HG02798 (cell line): ENCODE measurements at regions not wholly inside any gene's neighbourhood (a gene's known extent, or its start where the extent isn't known, plus 50 kb on each side); places are given as distances from the start of the nearest gene placed in this dataset.
A peak's percentile ranks its signal among the peaks of the same experiment; 100 is the strongest.

Source experiments
- ATAC-seq: cut with Tn5 transposase; IDR thresholded peaks from one replicate; pipeline ENCODE4 v1.9.1; 2021; ENCODE audit warnings: mild to moderate bottlenecking; ENCODE audit not compliant: unreplicated experiment, poor library complexity

DNA sequence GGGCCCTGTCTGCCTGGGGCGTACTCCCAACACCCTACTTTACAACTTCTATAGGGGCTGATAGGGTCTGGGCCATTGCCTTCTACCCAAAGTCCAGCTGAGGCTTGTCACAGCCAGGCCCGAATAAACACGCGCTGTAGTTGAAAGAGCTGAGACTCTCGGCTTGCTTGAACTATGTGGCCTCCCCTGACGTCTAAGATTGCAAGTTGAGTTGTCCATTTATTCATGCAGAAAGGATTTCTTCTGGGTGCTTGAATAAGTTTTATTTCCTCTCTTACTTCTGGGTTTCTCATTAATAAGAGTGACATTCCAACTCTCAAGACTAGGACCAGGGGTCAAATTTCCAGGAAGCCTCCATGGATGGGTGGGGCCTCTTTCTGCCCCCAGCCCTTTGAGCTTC is 74.4 kb upstream of the VRK1 start:
- ATAC-seq = no peak

DNA sequence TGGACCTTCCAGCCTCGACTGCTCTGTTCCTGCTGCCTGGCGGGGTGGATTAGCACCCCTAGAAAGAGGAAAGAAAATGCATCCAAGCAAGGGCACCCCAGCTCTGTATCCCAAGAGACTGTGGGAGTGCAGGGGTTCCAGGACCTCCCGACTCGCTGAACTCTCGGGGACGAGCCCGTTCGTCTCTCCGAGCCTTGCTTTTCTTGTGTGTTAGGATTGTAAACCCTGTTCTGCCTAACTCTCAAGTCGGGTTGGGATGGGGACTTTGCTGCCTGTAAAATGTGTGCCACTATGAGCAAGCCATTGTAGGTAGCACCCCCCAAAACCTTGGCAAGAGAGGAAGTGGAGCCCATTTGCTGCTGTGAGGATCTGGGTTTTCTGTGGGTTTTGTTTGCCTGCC is 73.2 kb upstream of the VRK1 start:
- no peak for ATAC-seq

DNA sequence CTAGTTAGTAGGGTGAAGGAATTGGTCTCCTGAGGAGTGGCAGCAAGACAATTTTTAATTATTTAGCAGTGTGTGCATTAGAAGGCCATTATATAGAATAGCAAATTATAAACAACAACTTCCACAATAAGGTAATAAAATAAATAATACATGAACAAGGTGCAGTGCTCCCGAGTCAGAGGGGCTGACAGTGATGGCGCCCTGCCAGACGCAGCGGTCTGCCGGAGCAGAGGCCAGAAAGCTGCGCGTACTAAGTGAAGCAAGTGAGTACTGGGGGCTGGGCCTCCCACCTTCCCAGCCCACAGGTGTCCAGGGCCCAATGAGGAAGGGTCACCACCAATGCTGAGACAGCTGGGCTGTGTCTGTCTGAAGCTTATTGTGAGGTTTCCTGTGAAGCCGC is 72.0 kb upstream of the VRK1 start:
- no peak for ATAC-seq

DNA sequence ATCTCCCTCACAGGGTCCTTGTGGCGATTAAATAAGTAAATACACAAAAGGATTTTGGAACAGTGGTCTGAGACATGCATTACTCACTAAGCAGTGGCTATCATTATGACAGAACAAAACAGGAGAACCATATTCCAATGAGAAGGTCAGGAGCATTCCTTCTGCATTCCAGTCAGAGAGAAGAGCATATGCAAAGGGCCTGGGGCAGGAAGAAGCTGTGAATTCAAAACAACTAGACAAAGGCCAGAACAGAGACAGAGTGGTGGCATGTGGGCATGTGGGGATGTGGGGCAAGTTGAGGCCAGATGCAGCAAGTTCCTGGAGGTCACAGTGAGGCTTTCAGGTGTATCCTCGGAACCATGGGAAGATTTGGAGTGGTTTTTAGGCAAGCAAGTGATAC is 70.1 kb upstream of the VRK1 start:
- no peak for ATAC-seq

GRCh38 chr14:96727491-96727890 is 69.7 kb upstream of the VRK1 start:
- no peak for ATAC-seq

GRCh38 chr14:96727980-96728717 is 69.0 kb upstream of the VRK1 start:
- ATAC-seq = no peak

DNA sequence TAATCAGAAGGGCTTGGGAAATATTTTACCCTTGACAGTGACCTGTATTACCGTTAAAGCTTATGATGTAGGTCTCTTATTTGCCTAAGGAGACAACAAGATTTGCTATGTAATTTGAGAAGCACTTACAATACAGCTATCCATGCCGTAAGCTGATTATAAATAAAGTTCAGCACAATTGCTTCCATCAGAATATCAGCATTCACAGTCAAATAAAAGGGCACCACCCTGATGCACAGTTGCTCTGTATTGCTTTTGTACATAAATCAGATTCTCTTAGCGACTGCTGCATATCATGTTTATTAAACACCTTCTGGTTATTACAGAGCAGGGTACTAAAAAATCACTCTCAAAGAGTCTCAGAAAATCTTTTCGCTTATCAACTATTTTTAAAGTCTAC is 67.3 kb upstream of the VRK1 start:
- ATAC-seq = no peak

DNA sequence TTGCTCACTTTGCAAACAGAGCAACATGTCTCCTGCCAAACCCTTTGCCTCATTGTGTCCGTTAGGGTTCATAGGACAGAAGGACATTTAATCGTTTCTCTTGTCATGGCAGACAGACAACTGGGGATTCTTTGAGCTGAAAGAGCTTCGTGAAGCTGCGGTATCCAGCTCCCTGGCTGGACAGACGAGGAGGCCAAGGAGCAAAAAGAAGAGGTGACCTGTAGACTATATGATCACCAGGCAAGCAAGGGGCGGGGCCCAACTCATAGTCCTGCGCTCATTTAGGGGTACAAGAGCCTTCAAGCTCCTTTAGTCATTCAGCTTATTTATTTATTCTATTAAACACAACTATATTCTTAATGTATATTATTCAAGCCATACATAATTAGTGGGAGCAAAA is 66.8 kb upstream of the VRK1 start:
- no peak for ATAC-seq

- no peak for ATAC-seq
Measured at GRCh38 chr14:96734076-96734622, 63.0 kb upstream of the VRK1 start.

DNA sequence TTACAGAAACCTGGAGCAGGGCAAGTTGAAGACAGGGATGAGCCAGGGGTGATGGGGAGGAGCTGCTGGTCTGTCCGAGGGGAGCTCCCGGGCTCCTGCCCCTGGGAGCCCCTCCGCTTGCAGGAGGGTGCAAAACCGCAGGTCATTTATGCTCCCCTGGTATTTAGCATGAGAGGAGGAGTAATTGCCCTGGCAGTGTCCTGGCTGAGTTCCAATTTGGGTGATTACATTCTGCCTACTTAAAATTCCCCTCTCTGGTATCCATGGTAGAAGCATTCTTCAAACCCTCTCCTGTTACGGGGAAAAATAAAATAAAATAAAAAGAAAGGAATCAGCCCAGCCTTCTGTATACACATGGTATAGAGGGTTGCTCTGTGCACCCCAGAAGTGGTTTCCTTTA is 61.7 kb upstream of the VRK1 start:
- no peak for ATAC-seq

DNA sequence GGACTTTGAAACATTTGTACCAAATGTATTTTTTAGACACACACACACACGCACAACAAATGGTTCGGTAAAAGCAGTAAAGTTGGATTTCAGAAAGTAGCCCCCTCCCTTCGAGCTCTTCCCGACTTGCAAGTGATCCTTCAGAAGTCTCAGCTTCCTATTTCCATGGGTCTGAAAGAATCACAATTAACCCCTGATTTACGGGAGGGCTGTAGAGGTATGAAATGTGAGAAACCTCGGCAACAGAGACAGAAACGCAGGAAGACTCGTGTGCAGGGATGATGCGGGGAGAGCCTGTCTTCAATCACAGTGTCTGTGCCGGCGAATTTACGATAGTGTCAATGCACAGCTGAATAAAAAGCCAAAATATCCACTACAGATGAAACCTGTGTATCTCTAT is 60.7 kb upstream of the VRK1 start:
- ATAC-seq = no peak

DNA sequence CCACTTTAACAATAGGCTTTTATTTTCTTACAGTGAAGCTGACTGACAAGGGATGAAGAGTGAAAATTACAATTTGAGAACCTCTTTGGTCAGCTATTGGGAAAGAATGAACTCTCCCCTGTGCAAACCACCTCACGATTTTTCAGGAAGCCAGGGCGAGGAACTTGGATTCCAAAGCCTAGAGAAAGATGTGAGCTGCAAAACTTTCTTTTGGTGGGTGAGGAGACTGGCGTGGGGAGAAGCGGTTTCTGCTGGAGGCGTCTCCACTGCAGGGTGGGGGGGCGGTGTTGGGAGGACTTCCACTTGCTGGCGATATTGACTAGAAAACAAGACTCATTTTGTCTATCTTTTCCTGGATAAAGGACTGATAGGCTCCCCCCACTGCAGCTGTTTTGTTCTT is 59.3 kb upstream of the VRK1 start:
- ATAC-seq = no peak

DNA sequence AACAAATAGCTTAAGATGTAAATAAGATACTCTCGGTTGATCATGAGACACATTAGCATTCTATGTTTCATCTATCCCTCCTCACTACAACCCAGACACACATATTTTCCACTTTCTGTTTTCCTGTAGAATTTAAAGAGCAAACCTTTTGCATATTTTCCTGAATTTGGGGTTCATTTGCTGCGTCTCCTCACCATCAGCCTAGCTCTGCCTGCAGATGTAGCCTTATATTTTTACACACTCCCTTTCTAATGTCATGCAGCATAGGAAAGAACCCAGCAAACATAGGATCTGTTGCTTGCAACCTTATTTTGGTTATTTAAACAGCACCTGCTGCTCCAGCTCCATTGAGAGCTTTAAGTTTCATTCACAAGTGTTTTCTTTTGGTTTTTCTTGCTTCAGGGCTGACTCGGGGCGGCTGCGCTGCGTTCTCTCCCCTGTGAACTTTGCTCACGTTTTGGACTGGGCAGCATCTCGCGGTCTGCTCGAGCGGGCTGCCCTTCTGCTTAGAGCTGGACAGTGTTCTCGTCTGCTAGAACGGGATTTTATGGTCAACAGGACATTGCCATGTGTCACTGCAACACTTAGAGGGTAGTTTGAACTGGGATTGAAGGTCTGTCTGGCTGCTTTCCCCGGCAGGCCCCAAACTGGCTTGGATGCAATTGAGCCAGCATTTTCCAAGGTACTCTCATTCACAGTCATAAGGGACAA is 57.8 kb upstream of the VRK1 start:
- no peak for ATAC-seq

DNA sequence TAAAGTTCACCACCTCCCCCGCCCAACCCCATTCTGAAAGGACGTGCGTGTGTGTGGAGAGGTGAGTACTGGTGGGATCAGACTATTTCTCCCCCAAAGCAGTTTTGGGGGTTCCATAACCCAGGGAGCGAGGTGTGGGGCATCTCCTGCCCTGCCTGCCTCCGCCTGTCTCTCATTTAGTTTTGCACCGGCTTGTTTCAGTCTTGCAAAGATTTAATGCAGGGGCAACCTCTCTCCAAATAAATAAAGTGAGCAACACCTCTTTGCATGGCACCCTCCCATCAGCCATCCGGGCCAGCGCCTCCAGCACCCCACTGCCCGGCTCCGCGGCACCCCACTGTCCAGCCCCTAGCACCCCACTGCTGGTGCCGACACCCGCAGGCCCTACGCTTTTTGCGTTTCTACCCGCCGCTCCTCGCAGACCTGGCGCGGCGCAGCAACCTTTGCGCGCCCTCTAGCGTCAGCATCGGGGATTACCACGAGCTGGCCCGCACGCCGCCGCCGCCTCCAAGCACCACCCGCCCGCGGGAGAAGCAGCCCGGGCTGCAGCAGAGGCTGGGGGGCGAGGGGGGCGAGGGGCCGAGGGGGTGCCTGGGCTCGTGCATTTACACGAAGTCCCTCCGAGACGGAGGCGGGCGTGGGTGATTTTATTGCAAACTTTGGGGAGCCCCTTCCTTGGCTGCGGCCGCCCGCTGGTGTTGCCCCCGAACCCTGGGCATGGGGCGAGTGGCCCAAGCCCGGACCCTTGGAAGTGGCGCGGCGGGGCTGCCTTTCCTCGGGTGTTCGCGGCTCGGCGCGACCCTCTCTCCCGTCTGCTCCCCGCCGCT is 55.8 kb upstream of the VRK1 start:
- peak; percentile 81 for ATAC-seq

GRCh38 chr14:96744262-96744661 is 52.9 kb upstream of the VRK1 start:
- no peak for ATAC-seq

GRCh38 chr14:96745500-96746051 is 51.6 kb upstream of the VRK1 start:
- no peak for ATAC-seq

GRCh38 chr14:96746101-96746500 is 51.1 kb upstream of the VRK1 start:
- no peak for ATAC-seq

GRCh38 chr14:96747006-96747405 is 50.2 kb upstream of the VRK1 start:
- ATAC-seq = no peak
